Activated CD4-positive, alpha-beta T cell treated with anti-CD3 and anti-CD28 coated beads, Interleukin-2, Interleukin-6, amounts not matched to agents 100 ng/mL and 50 ng/mL, durations not matched to agents 16 hours and 8 hours (primary cell): ENCODE measurements at regions not wholly inside any gene's neighbourhood (a gene's known extent, or its start where the extent isn't known, plus 50 kb on each side); places are given as distances from the start of the nearest gene placed in this dataset.

ENCODE experiments used
- DNase-seq: peaks from one replicate; pipeline ENCODE4 v3.0.0-alpha.2; 2020

- no peak for DNase-seq
Measured at GRCh38 chr2:21910832-21911507, 787.2 kb downstream of the TDRD15 start.

- DNase-seq: no peak
Measured at GRCh38 chr2:21912405-21912804, 788.6 kb downstream of the TDRD15 start.

- no peak for DNase-seq
Measured at GRCh38 chr2:21915201-21915600, 791.4 kb downstream of the TDRD15 start.

- DNase-seq: no peak
Measured at GRCh38 chr2:21916934-21917522, 793.3 kb downstream of the TDRD15 start.

GRCh38 chr2:21920721-21921120 lies 797.0 kb downstream of the TDRD15 start:
- DNase-seq: no peak

- peak; percentile 32 for DNase-seq
Measured at GRCh38 chr2:21924640-21925285, 801.0 kb downstream of the TDRD15 start.

GRCh38 chr2:21928292-21928691 lies 804.5 kb downstream of the TDRD15 start:
- DNase-seq: no peak

- no peak for DNase-seq
Measured at GRCh38 chr2:21930226-21930625, 806.5 kb downstream of the TDRD15 start.

- no peak for DNase-seq
Measured at GRCh38 chr2:21939967-21940366, 816.2 kb downstream of the TDRD15 start.

GRCh38 chr2:21944536-21944935 lies 820.8 kb downstream of the TDRD15 start:
- no peak for DNase-seq

- no peak for DNase-seq
Measured at GRCh38 chr2:21945658-21946057, 821.9 kb downstream of the TDRD15 start.

GRCh38 chr2:21947046-21947445 lies 823.3 kb downstream of the TDRD15 start:
- DNase-seq: no peak

GRCh38 chr2:21966139-21966538 lies 842.4 kb downstream of the TDRD15 start:
- no peak for DNase-seq

- DNase-seq: no peak
Measured at GRCh38 chr2:21970971-21971370, 847.2 kb downstream of the TDRD15 start.

- DNase-seq: no peak
Measured at GRCh38 chr2:21972586-21972985, 848.8 kb downstream of the TDRD15 start.

GRCh38 chr2:21981127-21981526 lies 857.4 kb downstream of the TDRD15 start:
- no peak for DNase-seq

- no peak for DNase-seq
Measured at GRCh38 chr2:21993002-21993401, 869.2 kb downstream of the TDRD15 start.

GRCh38 chr2:21996339-21996738 lies 872.6 kb downstream of the TDRD15 start:
- DNase-seq: no peak

GRCh38 chr2:21999522-21999921 lies 875.8 kb downstream of the TDRD15 start:
- no peak for DNase-seq

GRCh38 chr2:22002066-22002465 lies 878.3 kb downstream of the TDRD15 start:
- no peak for DNase-seq

GRCh38 chr2:22003270-22003669 lies 879.5 kb downstream of the TDRD15 start:
- no peak for DNase-seq

GRCh38 chr2:22011048-22011447 lies 887.3 kb downstream of the TDRD15 start:
- no peak for DNase-seq

- no peak for DNase-seq
Measured at GRCh38 chr2:22020091-22020742, 896.4 kb downstream of the TDRD15 start.
